ENCODE measurements at regions not wholly inside any gene's neighbourhood (a gene's known extent, or its start where the extent isn't known, plus 50 kb on each side); places are given as distances from the start of the nearest gene placed in this dataset.

GRCh38 chr6:16868968-16869367, 107.7 kb upstream of the ATXN1 start:
- H3K36me3 ChIP-seq: no peaks in the 10 kb centered on the region
- no peaks in the 10 kb centered on the region for H3K9me3 ChIP-seq
- 55% methylated on average over 3 of the region's 3 CpGs for WGBS
- TF ChIP-seq POLR2A (IDR thresholded peaks at IDR 0.05): no peak
- no peak for TF ChIP-seq CTCF (IDR thresholded peaks at IDR 0.05)
- TF ChIP-seq POLR2AphosphoS5 (IDR thresholded peaks at IDR 0.05): no peak
- H3K27me3 ChIP-seq (replicated peaks; ENCODE audit: insufficient read depth): no peaks in the 10 kb centered on the region
- no peak overlapping the region for H3K4me3 ChIP-seq
- DNase-seq (ENCODE audit: low spot score): no peak
- no peaks in the 10 kb centered on the region for H3K4me1 ChIP-seq (replicated peaks)
- no peak overlapping the region for H3K27ac ChIP-seq
- intact Hi-C loops (cut with DNase I): no loop called here

- WGBS: 64% methylated on average over 5 of the region's 5 CpGs
- Histone ChIP-seq H3K4me1 (replicated peaks) (no peaks in the 10 kb centered on the region), H3K4me3 (no peak overlapping the region), H3K9me3 (no peaks in the 10 kb centered on the region), H3K36me3 (no peaks in the 10 kb centered on the region), H3K27me3 (replicated peaks; ENCODE audit: insufficient read depth) (no peaks in the 10 kb centered on the region), H3K27ac (no peak overlapping the region)
- TF ChIP-seq CTCF (IDR thresholded peaks at IDR 0.05) (no peak), POLR2AphosphoS5 (IDR thresholded peaks at IDR 0.05) (no peak), POLR2A (IDR thresholded peaks at IDR 0.05) (no peak)
- no peak for DNase-seq (ENCODE audit: low spot score)
- intact Hi-C loops (cut with DNase I): no loop called here
Measured at GRCh38 chr6:16857969-16858592, 96.8 kb upstream of the ATXN1 start.

- no peak overlapping the region for H3K27ac ChIP-seq
- H3K4me3 ChIP-seq: no peak overlapping the region
- no peaks in the 10 kb centered on the region for H3K36me3 ChIP-seq
- no peak for DNase-seq (ENCODE audit: low spot score)
- no peaks in the 10 kb centered on the region for H3K27me3 ChIP-seq (replicated peaks; ENCODE audit: insufficient read depth)
- H3K9me3 ChIP-seq: no peaks in the 10 kb centered on the region
- TF ChIP-seq CTCF (IDR thresholded peaks at IDR 0.05): no peak
- TF ChIP-seq POLR2AphosphoS5 (IDR thresholded peaks at IDR 0.05): no peak
- TF ChIP-seq POLR2A (IDR thresholded peaks at IDR 0.05): no peak
- intact Hi-C loops (cut with DNase I): no loop called here
- H3K4me1 ChIP-seq (replicated peaks): no peaks in the 10 kb centered on the region
Measured at GRCh38 chr6:16855460-16855859, 94.2 kb upstream of the ATXN1 start.

GRCh38 chr6:16854986-16855385, 93.7 kb upstream of the ATXN1 start:
- 49% methylated on average over 2 of the region's 2 CpGs for WGBS
- TF ChIP-seq POLR2A (IDR thresholded peaks at IDR 0.05) (no peak), POLR2AphosphoS5 (IDR thresholded peaks at IDR 0.05) (no peak), CTCF (IDR thresholded peaks at IDR 0.05) (no peak)
- Histone ChIP-seq H3K9me3 (no peaks in the 10 kb centered on the region), H3K27me3 (replicated peaks; ENCODE audit: insufficient read depth) (no peaks in the 10 kb centered on the region), H3K4me1 (replicated peaks) (no peaks in the 10 kb centered on the region), H3K36me3 (no peaks in the 10 kb centered on the region), H3K27ac (no peak overlapping the region), H3K4me3 (no peak overlapping the region)
- DNase-seq (ENCODE audit: low spot score): no peak
- intact Hi-C loops (cut with DNase I): no loop called here

- Histone ChIP-seq H3K36me3 (no peaks in the 10 kb centered on the region), H3K4me3 (no peak overlapping the region), H3K9me3 (no peaks in the 10 kb centered on the region), H3K4me1 (replicated peaks) (peaks cover 3% of the 10 kb centered on the region), H3K27ac (no peak overlapping the region), H3K27me3 (replicated peaks; ENCODE audit: insufficient read depth) (no peaks in the 10 kb centered on the region)
- intact Hi-C loops (cut with DNase I): no loop called here
- 18% methylated on average over 6 of the region's 6 CpGs for WGBS
- TF ChIP-seq CTCF (IDR thresholded peaks at IDR 0.05): no peak
- peak; percentile 23 for TF ChIP-seq POLR2AphosphoS5 (IDR thresholded peaks at IDR 0.05)
- no peak for TF ChIP-seq POLR2A (IDR thresholded peaks at IDR 0.05)
- peak; percentile 6 for DNase-seq (ENCODE audit: low spot score)
Measured at GRCh38 chr6:16852671-16853070, 91.4 kb upstream of the ATXN1 start.

Measured in prostate gland (tissue), 2 donors.